G401.6 (cell line): ENCODE measurements at regions not wholly inside any gene's neighbourhood (a gene's known extent, or its start where the extent isn't known, plus 50 kb on each side); places are given as distances from the start of the nearest gene placed in this dataset.

Experiments
- FAIRE-seq: peaks from 2 replicates; lab custom pipeline; 2012; peaks lifted over from hg19 to GRCh38; lab: Jason Lieb, UNC

- FAIRE-seq = no peak
Observed at GRCh38 chr4:124555959-124556358, 156.6 kb downstream of the ANKRD50 start.

GRCh38 chr4:124564121-124564520 is 148.4 kb downstream of the ANKRD50 start:
- FAIRE-seq = no peak

- FAIRE-seq = no peak
Observed at GRCh38 chr4:124565371-124565770, 147.2 kb downstream of the ANKRD50 start.

- no peak for FAIRE-seq
Observed at GRCh38 chr4:124566030-124566429, 146.5 kb downstream of the ANKRD50 start.

- no peak for FAIRE-seq
Observed at GRCh38 chr4:124573056-124573455, 139.5 kb downstream of the ANKRD50 start.

GRCh38 chr4:124579896-124580295 is 132.6 kb downstream of the ANKRD50 start:
- FAIRE-seq = no peak

GRCh38 chr4:124583797-124584196 is 128.7 kb downstream of the ANKRD50 start:
- no peak for FAIRE-seq

- no peak for FAIRE-seq
Observed at GRCh38 chr4:124589786-124590185, 122.7 kb downstream of the ANKRD50 start.

- no peak for FAIRE-seq
Observed at GRCh38 chr4:124590480-124590879, 122.1 kb downstream of the ANKRD50 start.

GRCh38 chr4:124591637-124592036 is 120.9 kb downstream of the ANKRD50 start:
- FAIRE-seq = no peak

- FAIRE-seq = no peak
Observed at GRCh38 chr4:124593494-124593893, 119.0 kb downstream of the ANKRD50 start.

GRCh38 chr4:124594945-124595344 is 117.6 kb downstream of the ANKRD50 start:
- no peak for FAIRE-seq

- FAIRE-seq = no peak
Observed at GRCh38 chr4:124596816-124597215, 115.7 kb downstream of the ANKRD50 start.

GRCh38 chr4:124610211-124610610 is 102.3 kb downstream of the ANKRD50 start:
- FAIRE-seq = no peak
